ENCODE measurements at regions not wholly inside any gene's neighbourhood (a gene's known extent, or its start where the extent isn't known, plus 50 kb on each side); places are given as distances from the start of the nearest gene placed in this dataset.

GRCh38 chr4:10196191-10196590 lies 79.6 kb upstream of the WDR1 start:
- dilution Hi-C loops (cut with HindIII; ENCODE audit: low sequenced_read_pairs, unreplicated experiment) (no loop called here), in situ Hi-C loops (cut with MboI; ENCODE audit: low sequenced_read_pairs) (loop anchor here (25.0 kb wide), 1 partner anchor 109 kb away; no protein-coding TSS in a partner anchor), intact Hi-C loops (cut with micrococcal nuclease) (no loop called here)
- no peak overlapping the region for H2BK15ac ChIP-seq (ENCODE audit: low read depth, low read length)
- POLR2A ChIA-PET (ENCODE audit: unreplicated experiment): no interaction called here
- TF ChIP-seq MAFK (IDR thresholded peaks at IDR 0.05; ENCODE audit: low read depth, low read length) (peak; percentile 90), CEBPB (IDR thresholded peaks at IDR 0.05; ENCODE audit: low read depth, low read length) (no peak)
- H3K9me1 ChIP-seq (ENCODE audit: insufficient read depth, low read length): no peaks in the 10 kb centered on the region
- no peak overlapping the region for H3K56ac ChIP-seq (ENCODE audit: extremely low read depth, insufficient read depth, low read length)
- H3K79me1 ChIP-seq (ENCODE audit: low read depth in 1 of 2, low read length in 2 of 2): no peaks in the 10 kb centered on the region
- no peak overlapping the region for H2AK9ac ChIP-seq (replicated peaks; ENCODE audit: low read depth, low read length, poor library complexity)
- no peak overlapping the region for H2BK5ac ChIP-seq (ENCODE audit: low read depth, low read length, poor library complexity, severe bottlenecking)
- BruUV-seq (replicated peaks): no TSS peak
- no peaks in the 10 kb centered on the region for H3K4me1 ChIP-seq (ENCODE audit: control insufficient read depth, insufficient read depth, low read length)
- H3K9me3 ChIP-seq (ENCODE audit: control insufficient read depth, insufficient read depth, low read length): no peaks in the 10 kb centered on the region
- H3K36me3 ChIP-seq (ENCODE audit: control insufficient read depth, insufficient read depth, low read length): no peaks in the 10 kb centered on the region
- H3K4ac ChIP-seq (ENCODE audit: low read depth, low read length): no peak overlapping the region
- H3K18ac ChIP-seq (ENCODE audit: low read depth, low read length): no peak overlapping the region
- no peak overlapping the region for H4K8ac ChIP-seq (ENCODE audit: low read depth in 2 of 2, low read length in 2 of 2)
- no peak for ATAC-seq (ENCODE audit: low read depth)
- H3K23ac ChIP-seq (ENCODE audit: low read depth, low read length): no peak overlapping the region
- no peaks in the 10 kb centered on the region for H3K27me3 ChIP-seq (ENCODE audit: control insufficient read depth, insufficient read depth, low read length)
- CTCF ChIA-PET: no interaction called here
- no peak overlapping the region for H3K9ac ChIP-seq (ENCODE audit: low read depth, low read length)
- no peak overlapping the region for H3K4me2 ChIP-seq (ENCODE audit: low read depth, low read length)
- H2AFZ ChIP-seq (replicated peaks; ENCODE audit: low read length, poor library complexity): no peak overlapping the region
- H4K91ac ChIP-seq (ENCODE audit: insufficient read depth, low read depth, low read length): no peak overlapping the region
- no CpG with 5 or more reads among the region's 1 CpG for WGBS, 2 experiments (ENCODE audit: extremely low coverage in 2 of 2, insufficient read length in 1 of 2)
- no peak overlapping the region for H2BK120ac ChIP-seq (ENCODE audit: low read depth, low read length)
- H2AK5ac ChIP-seq (ENCODE audit: low read depth, low read length): no peak overlapping the region
- H3K27ac ChIP-seq (ENCODE audit: insufficient read depth, low read length): no peak overlapping the region
- no peak overlapping the region for H4K5ac ChIP-seq (ENCODE audit: low read depth, low read length)
- no peak overlapping the region for H3K14ac ChIP-seq (replicated peaks; ENCODE audit: low read depth, low read length)
- no peak for DNase-seq
- no peak overlapping the region for H2BK20ac ChIP-seq (ENCODE audit: low read depth, low read length)
- H3K4me3 ChIP-seq (ENCODE audit: insufficient read depth, low read depth, low read length): no peak overlapping the region
- H4K20me1 ChIP-seq (ENCODE audit: insufficient read depth, low read length): no peaks in the 10 kb centered on the region
